Right cardiac atrium (tissue), 5 donors: ENCODE measurements at regions not wholly inside any gene's neighbourhood (a gene's known extent, or its start where the extent isn't known, plus 50 kb on each side); places are given as distances from the start of the nearest gene placed in this dataset.
"Not testable (repeated sequence)": the region's sequence is repeated elsewhere in the genome, so short reads cannot be mapped to it uniquely, and the experiment has no call there.

Experiments
- ATAC-seq, 2 donors: fragments of 200-7000 bp; cut with Tn5 transposase; one replicate each; pipeline versions ENCODE4 v1.8.0 to v1.9.1; 2020; ENCODE audit warnings: moderate library complexity in 2 of 2, mild to moderate bottlenecking in 1 of 2
- DNase-seq, 3 donors: peaks; one replicate each; pipeline ENCODE4 v3.0.0-alpha.2; 2020
- H3K27ac ChIP-seq: one replicate; pipeline ENCODE4 v1.5.1; 2013; ENCODE audit warnings: mild to moderate bottlenecking, low read length, control low read depth, moderate library complexity
- H3K27me3 ChIP-seq: one replicate; pipeline ENCODE4 v1.6.1; 2013; ENCODE audit not compliant: control insufficient read depth, insufficient read depth
- H3K4me1 ChIP-seq: one replicate; pipeline ENCODE4 v1.6.1; 2013; ENCODE audit warnings: low read length; ENCODE audit not compliant: control insufficient read depth, insufficient read depth
- H3K4me3 ChIP-seq: one replicate; pipeline ENCODE4 v1.5.1; 2013; ENCODE audit warnings: low read length, control low read depth
- H3K9me3 ChIP-seq: one replicate; pipeline ENCODE4 v1.6.1; 2013; ENCODE audit warnings: low read length; ENCODE audit not compliant: control insufficient read depth
- WGBS: extraction: QIAGEN DNeasy Blood & Tissue Kit; methylation state at CpG from one replicate; pipeline ENCODE4 v1.1.7; 2013; 5-methylcytosine and 5-hydroxymethylcytosine counted together
- intact Hi-C, 4 donors: fragments of 100-400 bp; cut with DNase I; formaldehyde crosslinking; loops; one replicate each; pipeline versions ENCODE4 v1.11.0 to v1.14.0; 2022 to 2023
- donor health status: healthy with polysubstance abuse.
- donor health status: DM: no; HTN: yes; CAD: no.
- donor health status: DM: no; HTN: no; CAD: no.
- donor health status: DM: no; HTN: yes; CAD: no; lungs with severe emphysema.
- donor health status: DM: yes; HTN: yes; CAD: no.

DNA sequence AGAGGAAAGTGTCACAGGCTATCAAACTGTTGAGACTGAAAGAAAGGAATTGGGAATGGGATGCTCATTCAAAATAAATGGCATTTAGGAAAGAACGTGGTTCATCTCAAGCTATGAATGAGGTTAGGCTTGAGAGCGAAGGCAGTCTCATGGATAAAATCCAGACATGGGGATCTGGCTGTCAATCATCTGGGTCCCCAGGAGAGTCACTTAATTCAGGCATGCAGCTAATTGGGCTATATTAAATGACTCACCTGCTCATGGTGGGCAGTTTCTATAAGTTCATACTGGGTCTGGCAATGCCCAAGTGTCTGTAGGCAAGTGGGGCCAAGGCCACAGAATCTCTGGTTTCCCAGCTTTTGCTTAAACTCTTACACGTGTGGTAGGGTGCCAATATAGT lies 286.5 kb upstream of the SEMA6A start:
- whole genome bisulfite sequencing: 97% methylated on average over 3 of the region's 3 CpGs
- Histone ChIP-seq H3K9me3 (no peaks in the 10 kb centered on the region), H3K4me1 (no peaks in the 10 kb centered on the region), H3K27me3 (no peaks in the 10 kb centered on the region), H3K27ac (no peak overlapping the region), H3K4me3 (no peak overlapping the region)
- no peak for ATAC-seq
- no peak for DNase-seq
- intact Hi-C loops: no loop called here

DNA sequence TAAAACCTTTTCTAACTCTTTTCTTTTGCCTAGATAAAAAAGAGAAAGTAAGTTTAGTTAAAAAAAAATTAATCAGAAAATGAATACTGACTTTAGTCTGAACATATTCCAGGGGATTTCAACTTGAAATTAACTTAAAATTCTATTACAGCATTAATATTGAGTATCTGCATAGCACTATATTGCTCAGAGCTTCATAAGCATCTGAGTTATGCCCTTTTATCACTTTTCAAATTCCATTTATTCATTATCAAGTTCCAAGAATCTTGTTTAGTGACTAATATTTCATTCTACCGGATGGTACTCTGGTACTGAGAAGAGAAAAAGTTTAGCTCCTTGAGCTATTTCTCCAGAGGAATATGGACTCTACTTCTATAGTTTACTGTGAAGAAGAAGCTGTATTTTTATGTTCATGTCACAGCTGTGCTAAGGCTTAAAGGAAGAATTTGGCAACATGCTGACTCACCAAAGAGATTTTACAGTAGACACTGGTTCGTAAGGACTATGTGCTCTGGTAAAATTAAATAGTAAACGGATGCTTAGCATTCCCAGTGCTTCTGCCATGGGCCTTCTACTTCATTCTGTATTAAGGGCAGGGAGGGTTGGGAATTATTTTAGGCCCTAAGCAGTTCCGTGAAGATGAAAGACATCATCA lies 285.2 kb upstream of the SEMA6A start:
- ATAC-seq: no peak
- Histone ChIP-seq H3K27me3 (no peaks in the 10 kb centered on the region), H3K4me1 (no peaks in the 10 kb centered on the region), H3K9me3 (no peaks in the 10 kb centered on the region), H3K4me3 (no peak overlapping the region), H3K27ac (no peak overlapping the region)
- intact Hi-C loops: no loop called here
- DNase-seq: no peak
- 77% methylated on average over 4 of the region's 4 CpGs for WGBS

DNA sequence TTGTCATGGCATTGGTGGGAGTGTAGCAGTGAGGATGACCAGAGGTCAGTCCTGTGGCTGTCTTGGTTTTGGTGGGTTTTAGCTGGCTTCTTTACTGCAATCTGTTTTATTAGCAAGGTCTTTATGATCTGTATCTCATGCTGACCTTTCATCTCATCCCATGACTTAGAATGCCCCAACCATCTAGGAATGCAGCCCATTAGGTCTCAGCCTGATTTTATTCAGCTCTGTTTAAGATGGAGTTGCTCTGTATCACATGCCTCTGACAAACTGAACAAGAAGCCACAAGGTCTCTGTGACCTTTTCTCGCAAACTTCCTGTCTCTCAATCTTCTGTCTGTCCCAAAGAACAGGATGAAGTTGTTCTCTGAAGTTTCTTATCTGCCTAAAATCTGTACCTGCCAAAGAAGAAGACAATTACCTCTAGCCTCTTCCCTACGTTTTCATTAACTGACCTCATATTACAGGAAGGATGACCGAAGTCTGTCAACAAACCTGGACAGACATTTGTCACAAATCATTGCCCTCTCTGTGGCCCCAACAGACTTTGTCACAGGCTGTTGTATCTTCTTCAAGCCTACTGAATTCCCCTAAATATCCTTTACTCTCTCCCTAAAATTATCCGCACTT lies 284.2 kb upstream of the SEMA6A start:
- Histone ChIP-seq H3K4me1 (no peaks in the 10 kb centered on the region), H3K27ac (no peak overlapping the region), H3K27me3 (no peaks in the 10 kb centered on the region), H3K4me3 (no peak overlapping the region), H3K9me3 (no peaks in the 10 kb centered on the region)
- 85% methylated on average over 4 of the region's 4 CpGs for WGBS
- DNase-seq: no peak
- intact Hi-C loops: no loop called here
- ATAC-seq: no peak

DNA sequence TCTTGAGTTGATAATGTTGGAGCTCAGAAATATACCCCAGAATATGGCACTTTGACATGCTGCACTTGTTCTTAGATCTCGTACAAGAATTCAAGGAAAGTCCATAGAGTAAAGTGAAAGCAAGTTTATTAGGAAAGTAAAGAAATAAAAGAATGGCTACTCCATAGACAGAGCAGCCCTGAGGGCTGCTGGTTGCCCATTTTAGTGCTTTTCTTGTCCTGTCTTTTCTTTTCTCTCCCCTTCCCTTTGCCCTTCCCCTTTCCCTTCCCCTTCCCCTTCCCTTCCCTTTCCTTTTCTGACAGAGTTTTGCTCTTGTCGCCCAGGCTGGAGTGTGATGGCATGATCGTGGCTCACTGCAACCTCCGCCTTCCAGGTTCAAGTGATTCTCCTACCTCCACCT lies 283.4 kb upstream of the SEMA6A start:
- intact Hi-C loops, ATAC-seq, H3K4me1 ChIP-seq, H3K9me3 ChIP-seq, H3K4me3 ChIP-seq, H3K27me3 ChIP-seq, H3K27ac ChIP-seq, DNase-seq: not testable (repeated sequence)
- WGBS: 91% methylated on average over 4 of the region's 4 CpGs

DNA sequence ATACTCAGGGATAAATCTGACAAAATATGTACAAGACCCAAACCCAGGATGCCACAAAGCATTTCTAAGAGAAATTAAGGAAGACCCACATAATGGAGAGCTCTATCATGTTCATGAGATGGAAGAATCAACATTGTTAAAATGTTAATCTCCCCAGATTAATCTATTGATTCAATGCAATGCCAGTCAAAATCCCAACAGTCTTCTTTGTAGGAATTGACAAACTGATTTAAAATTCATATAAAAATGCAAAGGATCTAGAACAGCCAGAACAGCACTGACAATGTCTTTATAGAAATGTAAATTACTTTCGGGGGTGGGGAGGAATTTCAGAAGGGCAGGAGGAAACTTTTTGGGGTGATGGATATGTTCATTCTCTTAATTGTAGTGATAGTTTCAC lies 281.6 kb upstream of the SEMA6A start:
- Histone ChIP-seq H3K27me3 (no peaks in the 10 kb centered on the region), H3K27ac (no peak overlapping the region), H3K4me1 (no peaks in the 10 kb centered on the region), H3K4me3 (no peak overlapping the region), H3K9me3 (no peaks in the 10 kb centered on the region)
- intact Hi-C loops: no loop called here
- WGBS: 93% methylated on average over 1 of the region's 1 CpG
- DNase-seq: no peak
- no peak for ATAC-seq

DNA sequence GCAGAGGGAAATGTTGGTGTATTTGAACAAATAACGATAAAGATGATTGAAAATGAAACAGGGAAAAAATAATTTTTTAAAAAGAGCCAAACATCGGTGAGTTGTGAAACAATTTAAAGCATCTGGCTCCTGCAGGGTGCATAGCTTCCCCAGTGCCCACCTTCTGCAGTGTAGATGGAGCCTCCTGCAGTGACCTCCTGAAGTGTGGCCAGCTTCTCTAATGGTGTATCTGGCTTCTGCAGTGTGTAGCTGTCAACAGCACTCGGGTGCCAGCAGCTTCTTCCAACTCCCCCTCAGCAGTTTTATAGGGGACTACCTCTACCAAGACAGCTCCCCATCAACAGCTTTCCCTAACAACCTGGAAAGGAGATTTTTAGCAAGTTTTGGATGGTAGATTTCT lies 279.4 kb upstream of the SEMA6A start:
- WGBS: 53% methylated on average over 3 of the region's 3 CpGs
- no peak for DNase-seq

DNA sequence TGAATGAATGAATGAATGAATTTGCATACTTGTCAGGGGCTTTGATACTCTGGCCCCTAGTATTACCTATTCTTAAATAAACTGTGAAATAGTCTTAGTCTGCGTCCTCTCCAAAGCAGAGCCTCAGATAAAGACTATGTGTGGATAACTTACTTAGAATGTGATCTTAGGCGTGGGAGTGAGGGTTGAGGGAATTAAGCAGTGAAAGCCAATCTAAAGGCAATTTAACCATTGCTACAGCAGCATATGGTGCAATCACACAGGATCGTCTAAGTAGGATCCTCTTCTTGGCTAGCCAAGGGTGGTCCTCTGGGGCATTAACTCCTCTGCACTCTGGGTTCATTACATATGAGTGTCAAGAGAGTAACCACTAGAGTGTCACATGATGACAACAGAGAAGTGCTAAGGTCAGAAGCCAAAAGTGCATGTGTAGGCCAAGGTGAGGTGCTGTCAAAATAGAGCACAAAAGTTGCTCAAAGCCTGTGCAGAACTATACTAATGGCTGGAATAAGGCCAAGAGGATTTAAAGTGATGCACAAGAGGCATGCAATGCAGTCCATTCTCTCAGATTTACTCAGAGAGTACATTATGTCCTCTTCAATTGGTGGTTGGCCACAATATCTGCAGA lies 274.4 kb upstream of the SEMA6A start:
- H3K4me1 ChIP-seq: no peaks in the 10 kb centered on the region
- DNase-seq: no peak
- ATAC-seq: no peak
- no peak overlapping the region for H3K4me3 ChIP-seq
- 72% methylated on average over 3 of the region's 3 CpGs for WGBS
- no peak overlapping the region for H3K27ac ChIP-seq
- no peaks in the 10 kb centered on the region for H3K27me3 ChIP-seq
- no peaks in the 10 kb centered on the region for H3K9me3 ChIP-seq
- intact Hi-C loops: no loop called here

More for the DNA sequence above, 279.4 kb upstream of the SEMA6A start:
- intact Hi-C loops: no loop called here
- H3K4me1 ChIP-seq: no peaks in the 10 kb centered on the region
- ATAC-seq: no peak
- no peak overlapping the region for H3K27ac ChIP-seq
- no peaks in the 10 kb centered on the region for H3K9me3 ChIP-seq
- H3K4me3 ChIP-seq: no peak overlapping the region
- no peaks in the 10 kb centered on the region for H3K27me3 ChIP-seq

DNA sequence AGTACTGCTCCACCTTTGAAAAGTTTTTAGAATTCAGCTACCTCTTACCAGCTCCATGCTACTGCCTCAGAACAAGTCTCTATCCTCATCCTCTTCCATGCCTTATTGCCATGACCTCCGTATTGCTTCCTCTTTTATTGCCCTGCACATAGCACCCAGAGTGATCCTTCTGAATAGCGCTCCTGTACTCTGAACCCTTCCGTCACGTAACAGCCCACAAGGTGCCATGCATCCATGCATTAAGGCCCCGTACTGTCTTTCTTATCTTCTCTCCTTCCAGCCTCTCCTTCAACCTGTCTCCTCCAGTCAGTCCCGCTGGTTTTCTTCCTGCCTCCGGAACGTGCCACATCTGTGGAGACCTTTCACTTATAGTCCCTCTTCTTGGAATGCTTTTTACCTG lies 273.3 kb upstream of the SEMA6A start:
- Histone ChIP-seq H3K27ac (no peak overlapping the region), H3K27me3 (no peaks in the 10 kb centered on the region), H3K4me1 (no peaks in the 10 kb centered on the region), H3K4me3 (no peak overlapping the region), H3K9me3 (no peaks in the 10 kb centered on the region)
- no peak for ATAC-seq
- 95% methylated on average over 8 of the region's 8 CpGs for WGBS
- DNase-seq: no peak
- intact Hi-C loops: no loop called here

DNA sequence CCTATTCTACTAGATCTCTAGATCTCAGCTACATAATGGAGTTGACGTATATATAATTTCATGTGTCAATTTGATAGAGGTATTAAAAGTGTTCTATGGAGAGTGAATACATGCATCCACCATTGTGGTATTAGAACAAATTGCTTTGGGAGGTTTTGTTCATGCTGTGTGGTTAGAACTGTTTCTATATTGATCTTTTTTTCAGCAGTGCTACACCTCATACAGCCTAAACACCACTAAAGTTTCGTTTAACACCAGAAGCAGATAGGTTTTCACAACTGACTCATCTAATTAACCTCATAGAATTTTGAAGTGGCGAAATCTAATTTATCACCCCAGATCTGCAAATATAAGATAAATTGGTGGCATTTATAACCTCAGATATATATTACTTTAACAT lies 269.4 kb upstream of the SEMA6A start:
- intact Hi-C loops: no loop called here
- Histone ChIP-seq H3K27ac (no peak overlapping the region), H3K4me3 (no peak overlapping the region), H3K9me3 (no peaks in the 10 kb centered on the region), H3K4me1 (no peaks in the 10 kb centered on the region), H3K27me3 (no peaks in the 10 kb centered on the region)
- no peak for DNase-seq
- ATAC-seq: no peak
- 95% methylated on average over 3 of the region's 3 CpGs for WGBS

DNA sequence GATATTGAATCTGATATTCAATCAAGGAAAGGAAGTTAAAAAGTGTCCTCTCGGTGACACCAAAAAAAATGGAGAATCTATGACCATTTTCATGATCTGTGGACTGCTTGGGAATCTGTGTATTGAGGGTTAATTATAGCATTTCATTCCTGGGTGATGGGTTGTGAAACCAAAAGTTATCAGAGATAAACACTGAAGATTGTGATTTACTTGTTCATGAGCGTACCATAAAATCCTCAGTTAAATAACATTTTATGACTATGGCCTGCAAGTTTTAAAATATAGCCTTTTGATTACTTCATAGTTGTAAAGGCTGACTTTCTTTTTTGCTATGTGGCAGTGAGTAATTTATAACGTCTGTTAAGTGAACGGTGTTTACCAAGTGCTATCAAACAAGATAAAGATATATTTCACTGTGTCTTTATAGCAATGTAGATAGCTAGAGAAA lies 267.9 kb upstream of the SEMA6A start:
- Histone ChIP-seq H3K27me3 (no peaks in the 10 kb centered on the region), H3K27ac (no peak overlapping the region), H3K4me1 (peaks cover 2% of the 10 kb centered on the region), H3K4me3 (no peak overlapping the region), H3K9me3 (no peaks in the 10 kb centered on the region)
- ATAC-seq: no peak
- intact Hi-C loops: no loop called here
- DNase-seq: no peak
- 66% methylated on average over 4 of the region's 4 CpGs for WGBS

DNA sequence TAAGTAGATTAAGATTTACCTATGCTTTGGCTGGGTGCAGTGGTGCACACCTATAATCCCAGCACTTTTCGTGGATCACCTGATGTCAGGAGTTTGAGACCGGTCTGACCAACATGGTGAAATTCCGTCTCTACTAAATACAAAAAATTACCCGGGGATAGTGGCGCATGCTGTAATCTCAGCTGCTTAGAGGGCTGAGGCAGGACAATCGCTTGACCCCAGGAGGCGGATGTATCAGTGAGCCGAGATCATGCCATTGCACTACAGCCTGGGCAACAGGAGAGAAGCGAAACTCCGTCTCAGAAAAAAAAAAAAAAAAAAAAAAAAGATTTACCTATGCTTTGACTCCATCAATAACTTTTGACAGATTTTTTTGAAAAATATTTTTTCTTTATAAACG lies 267.1 kb upstream of the SEMA6A start:
- DNase-seq (no peak), ATAC-seq (no peak)
- Histone ChIP-seq H3K27me3 (no peaks in the 10 kb centered on the region), H3K4me3 (no peak overlapping the region), H3K9me3 (no peaks in the 10 kb centered on the region), H3K27ac (no peak overlapping the region), H3K4me1 (peaks cover 2% of the 10 kb centered on the region)
- 97% methylated on average over 11 of the region's 11 CpGs for WGBS
- intact Hi-C loops: no loop called here
